Astrocyte (in vitro differentiated cells and primary cell): ENCODE measurements at regions not wholly inside any gene's neighbourhood (a gene's known extent, or its start where the extent isn't known, plus 50 kb on each side); places are given as distances from the start of the nearest gene placed in this dataset.

Experiments used
- CTCF ChIP-seq: IDR thresholded peaks from 2 replicates; pipeline ENCODE4 v1.5.1; 2011; ENCODE audit warnings: low read depth, mild to moderate bottlenecking, inconsistent platforms, low read length, moderate library complexity; ENCODE audit not compliant: insufficient read depth
- EZH2 ChIP-seq: IDR thresholded peaks from 2 replicates; pipeline ENCODE4 v1.6.1; 2012; ENCODE audit warnings: mild to moderate bottlenecking, low read length, inconsistent platforms; ENCODE audit not compliant: insufficient read depth

GRCh38 chr1:117753232-117753631 is 147.4 kb downstream of the TENT5C start:
- no peak for TF ChIP-seq CTCF
- TF ChIP-seq EZH2, result no peak
